Astrocyte of the cerebellum (primary cell): ENCODE measurements at regions not wholly inside any gene's neighbourhood (a gene's known extent, or its start where the extent isn't known, plus 50 kb on each side); places are given as distances from the start of the nearest gene placed in this dataset.
A peak's percentile ranks its signal among the peaks of the same experiment; 100 is the strongest.

Source experiments
- DNase-seq: peaks from one replicate; pipeline ENCODE4 v3.0.0-alpha.2; 2011; ENCODE audit warnings: low read depth
- H3K4me3 ChIP-seq: 2 replicates; pipeline ENCODE4 v1.5.1; 2011; ENCODE audit warnings: mild to moderate bottlenecking, low read depth, low read length, moderate library complexity
- in situ Hi-C: cut with HindIII; loops from 2 replicates; pipeline ENCODE4 v1.10.0; 2017; ENCODE audit warnings: low sequenced_read_pairs
- TF ChIP-seq, protein P1 (sequence below): IDR thresholded peaks from 2 replicates; pipeline ENCODE4 v1.5.1; 2012; ENCODE audit warnings: low read length, low read depth, moderate library complexity, mild to moderate bottlenecking; ENCODE audit errors: missing control alignments

DNA sequence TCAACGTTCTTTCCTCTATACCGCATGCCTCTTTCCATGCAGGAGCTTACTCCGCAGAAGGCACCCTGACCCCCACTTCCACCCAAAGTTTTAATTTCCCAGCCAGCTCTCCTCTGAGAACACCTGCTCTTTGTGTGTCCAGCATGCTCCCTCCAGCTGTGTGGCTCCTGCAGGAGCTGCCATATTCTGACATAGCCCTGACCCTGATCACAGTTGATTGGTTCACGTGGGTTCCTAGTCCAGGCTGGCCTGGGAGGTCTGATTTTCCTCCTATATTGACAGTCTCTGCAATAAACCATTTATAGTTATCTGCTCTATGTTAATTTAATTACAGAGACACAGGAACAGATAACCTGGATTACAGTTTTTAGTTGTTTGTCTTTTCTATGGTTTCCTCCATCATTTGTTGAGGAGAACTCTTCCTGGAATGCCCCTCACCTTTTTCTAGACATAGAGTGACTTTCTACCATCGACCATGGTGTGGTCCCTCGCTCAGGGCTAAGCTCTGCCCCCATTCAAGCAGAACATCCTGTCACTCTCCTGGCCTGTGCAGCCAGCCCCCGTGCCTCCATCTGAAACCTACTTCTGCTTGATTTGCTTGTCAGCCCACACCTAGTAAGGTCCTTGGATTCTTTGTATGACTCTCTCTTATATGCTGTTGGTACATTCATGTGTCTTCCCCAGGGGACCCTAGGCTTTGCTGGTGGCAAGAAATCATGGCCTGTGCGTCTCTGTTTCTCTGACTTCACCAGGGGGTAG lies 231.5 kb downstream of the LPIN1 start:
- TF ChIP-seq, protein P1, sequence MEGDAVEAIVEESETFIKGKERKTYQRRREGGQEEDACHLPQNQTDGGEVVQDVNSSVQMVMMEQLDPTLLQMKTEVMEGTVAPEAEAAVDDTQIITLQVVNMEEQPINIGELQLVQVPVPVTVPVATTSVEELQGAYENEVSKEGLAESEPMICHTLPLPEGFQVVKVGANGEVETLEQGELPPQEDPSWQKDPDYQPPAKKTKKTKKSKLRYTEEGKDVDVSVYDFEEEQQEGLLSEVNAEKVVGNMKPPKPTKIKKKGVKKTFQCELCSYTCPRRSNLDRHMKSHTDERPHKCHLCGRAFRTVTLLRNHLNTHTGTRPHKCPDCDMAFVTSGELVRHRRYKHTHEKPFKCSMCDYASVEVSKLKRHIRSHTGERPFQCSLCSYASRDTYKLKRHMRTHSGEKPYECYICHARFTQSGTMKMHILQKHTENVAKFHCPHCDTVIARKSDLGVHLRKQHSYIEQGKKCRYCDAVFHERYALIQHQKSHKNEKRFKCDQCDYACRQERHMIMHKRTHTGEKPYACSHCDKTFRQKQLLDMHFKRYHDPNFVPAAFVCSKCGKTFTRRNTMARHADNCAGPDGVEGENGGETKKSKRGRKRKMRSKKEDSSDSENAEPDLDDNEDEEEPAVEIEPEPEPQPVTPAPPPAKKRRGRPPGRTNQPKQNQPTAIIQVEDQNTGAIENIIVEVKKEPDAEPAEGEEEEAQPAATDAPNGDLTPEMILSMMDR, result no peak
- no peak overlapping the region for H3K4me3 ChIP-seq
- no peak for DNase-seq
- in situ Hi-C loops, result no loop called here

DNA sequence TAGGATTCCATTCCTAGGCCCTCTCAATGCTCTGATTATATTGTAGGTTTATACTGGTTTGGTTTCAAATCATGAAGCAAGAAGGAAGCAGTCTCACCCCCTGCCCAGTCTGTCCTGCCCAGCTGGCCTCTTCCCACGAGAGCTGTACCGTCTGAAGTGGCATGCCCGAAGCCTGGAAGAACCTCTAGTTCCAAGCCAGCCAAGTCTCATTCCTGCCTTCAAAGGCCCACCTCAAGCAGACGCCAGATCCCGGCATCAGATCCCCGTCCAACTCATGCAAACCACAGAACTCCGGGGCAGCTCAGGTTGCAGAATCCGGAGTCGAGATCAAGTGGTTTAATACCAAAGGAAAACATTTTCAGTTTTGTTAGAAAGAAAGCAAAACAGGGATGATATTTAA lies 234.4 kb downstream of the LPIN1 start:
- peak; percentile 63 for DNase-seq
- in situ Hi-C loops, result no loop called here

DNA sequence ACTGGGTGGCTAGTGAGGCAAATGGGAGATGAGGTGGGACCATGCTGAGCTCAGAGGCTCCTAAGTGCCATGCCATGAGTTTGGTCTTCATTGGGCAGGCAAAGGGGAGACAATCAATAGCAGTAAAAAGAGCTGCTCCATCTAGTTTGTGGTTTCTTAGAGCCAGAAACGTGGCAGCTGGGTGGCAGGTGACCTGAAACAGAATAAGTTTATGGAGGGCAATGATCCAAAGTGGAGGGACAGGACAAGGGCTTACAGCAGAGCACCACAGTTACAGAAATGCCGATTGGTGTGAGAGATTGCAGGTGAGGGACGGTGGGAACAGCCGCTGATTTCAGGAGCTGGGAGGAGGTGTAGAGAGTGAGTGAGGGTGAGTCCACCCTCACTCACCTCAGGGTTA lies 237.0 kb downstream of the LPIN1 start:
- in situ Hi-C loops, result no loop called here
- no peak for DNase-seq
- TF ChIP-seq, protein P1, result no peak
- H3K4me3 ChIP-seq, result no peak overlapping the region

More for the DNA sequence above, 234.4 kb downstream of the LPIN1 start:
- TF ChIP-seq, protein P1, result no peak
- H3K4me3 ChIP-seq, result no peak overlapping the region

DNA sequence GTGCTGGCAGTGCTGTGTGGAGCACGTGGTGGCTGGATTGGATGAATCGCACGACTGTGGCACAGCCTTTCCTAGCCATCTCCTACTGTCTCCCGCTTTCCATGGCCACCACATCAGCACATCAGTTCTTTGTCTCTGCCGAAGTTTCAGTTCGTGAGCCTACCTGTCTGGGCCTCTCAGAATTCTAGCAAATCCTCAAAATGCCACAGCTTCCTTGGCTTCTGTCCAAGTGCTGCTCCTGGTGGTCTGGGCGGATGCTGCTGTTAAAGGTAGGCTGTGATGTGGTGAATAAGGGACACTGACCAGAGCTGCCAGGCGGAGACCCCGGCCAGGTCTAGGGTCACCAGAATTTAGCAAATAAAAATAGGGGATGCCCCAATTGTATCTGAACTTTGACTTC lies 237.4 kb downstream of the LPIN1 start:
- DNase-seq, result no peak
- in situ Hi-C loops, result no loop called here
- no peak overlapping the region for H3K4me3 ChIP-seq
- TF ChIP-seq, protein P1, result no peak

DNA sequence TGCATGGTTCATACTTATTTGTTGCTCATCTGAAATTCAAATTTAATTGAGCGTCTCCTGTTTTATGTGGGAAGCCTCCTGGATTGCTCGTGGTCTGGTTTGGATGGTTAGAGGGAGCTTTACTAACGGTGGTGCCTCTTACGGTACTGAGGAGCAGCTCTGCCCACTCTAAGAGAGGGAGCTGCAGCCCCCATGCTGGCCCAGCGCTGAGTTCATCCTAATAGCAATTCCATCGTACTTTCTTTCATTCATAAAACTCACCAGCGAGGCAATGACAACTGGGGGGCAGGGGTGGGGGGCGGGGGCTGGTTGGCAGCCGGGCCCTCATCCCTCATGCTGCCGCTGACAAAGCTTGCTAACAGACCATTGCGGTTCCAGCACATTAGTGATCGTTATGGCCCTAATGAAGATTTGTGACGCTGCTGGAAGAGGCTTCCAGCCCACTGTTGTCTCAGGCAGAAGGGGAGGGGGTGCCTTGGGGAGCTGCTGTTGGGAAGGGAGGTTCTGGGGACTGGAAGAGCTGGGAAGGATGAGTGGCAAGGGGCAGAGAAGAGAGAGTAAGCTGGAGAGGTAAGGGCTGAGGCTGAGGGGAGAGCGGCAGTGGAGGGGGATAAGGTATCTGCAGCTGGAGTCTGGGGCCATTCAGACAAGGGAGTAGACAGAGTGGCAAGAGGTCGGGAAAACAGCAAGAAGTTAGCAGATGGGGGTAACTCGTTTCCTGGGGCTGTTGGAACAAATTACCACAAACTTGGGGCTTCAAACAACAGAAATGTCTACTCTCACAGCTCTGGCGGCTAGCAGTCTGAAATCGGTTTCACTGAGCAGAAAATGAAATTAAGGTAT lies 238.1 kb downstream of the LPIN1 start:
- H3K4me3 ChIP-seq, result no peak overlapping the region
- TF ChIP-seq, protein P1, result no peak
- peak; percentile 13 for DNase-seq
- in situ Hi-C loops, result no loop called here

DNA sequence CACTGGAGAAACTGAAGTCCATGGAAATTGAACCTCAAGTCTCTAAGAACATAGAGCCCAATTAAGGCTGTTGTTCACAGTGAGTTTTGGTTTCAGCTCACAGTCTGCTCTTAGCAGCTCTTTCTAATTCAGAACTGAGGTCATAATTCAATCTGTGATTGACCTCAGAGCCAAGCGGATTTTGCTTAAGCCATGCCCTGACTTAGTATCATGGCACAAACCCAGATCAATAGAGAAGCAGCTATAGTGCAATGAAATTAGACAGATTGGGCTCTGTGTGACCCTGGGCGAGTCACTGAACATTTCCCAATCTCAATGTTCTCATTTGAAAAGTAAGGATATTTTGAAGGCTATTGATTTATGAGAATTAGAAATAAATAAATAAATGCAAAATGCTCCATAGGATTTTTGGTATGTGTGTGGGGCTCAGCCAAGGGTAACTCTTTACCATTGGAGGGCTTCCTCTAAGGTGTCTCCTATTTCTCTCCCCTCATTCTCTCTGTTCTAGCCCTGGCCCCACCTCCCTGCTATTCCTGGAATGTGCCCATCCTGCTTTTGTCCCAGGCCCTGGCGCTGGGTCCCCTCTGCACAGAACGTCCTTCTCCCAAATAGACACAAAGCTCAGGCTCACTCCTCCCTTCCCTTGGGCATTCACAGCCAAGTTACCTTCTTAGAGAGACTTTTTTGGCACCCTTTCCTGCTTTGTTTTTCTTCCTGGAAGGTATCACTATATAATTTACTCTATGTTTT lies 239.6 kb downstream of the LPIN1 start:
- DNase-seq, result no peak
- in situ Hi-C loops, result no loop called here
- TF ChIP-seq, protein P1, result no peak
- H3K4me3 ChIP-seq, result no peak overlapping the region
